Heart left ventricle (tissue), 13 donors: ENCODE measurements at regions not wholly inside any gene's neighbourhood (a gene's known extent, or its start where the extent isn't known, plus 50 kb on each side); places are given as distances from the start of the nearest gene placed in this dataset.

Experiments
- CTCF ChIP-seq, 12 donors: fragments of 200-600 bp; sonication (generic) in 4 of 12; IDR thresholded peaks; one replicate each; pipeline versions ENCODE4 v1.5.0 to v1.8.0; 2018 to 2022; ENCODE audit warnings: antibody characterized with exemption in 12 of 12, mild to moderate bottlenecking in 5 of 12
- POLR2A ChIP-seq, 2 donors: fragments of 450-650 bp; IDR thresholded peaks; one replicate each; pipeline ENCODE4 v1.6.1; 2017; ENCODE audit warnings: antibody characterized with exemption in 2 of 2, mild to moderate bottlenecking in 2 of 2, moderate library complexity in 2 of 2
- donor health status: ischemic (EF 13 %, LVEDD 7.1; RV severe dilation, severe dysfunction).
- donor health status: DM: no; HTN: yes; CAD: no.
- donor health status: DM: no; HTN: no; CAD: no.
- donor health status: ischemic (EF 25% LVEDD 6.9; RV normal size, moderate dysfunction).
- donor health status: ischemic (EF 25% LVEDD 5.7; RV mildly dilated, moderate dysfunction).
- donor health status: ischemic (EF 35%, LVEDD 5.7; RV mildly dilated, moderate dysfunction).
- donor health status: nonischemic (EF 11% LVEDD 7.7; RV severe dilation, severe dysfunction).
- donor health status: DM: yes; HTN: yes; CAD: no.
- donor health status: PGD.
- donor health status: ischemic (EF 29% LVEDD 5.4; RV normal size, mild dysfunction).
- donor health status: nonischemic (EF 23%, LVEDD 6.1; RV moderate dilation, normal function).

GRCh38 chr18:67428805-67429204 is 87.7 kb downstream of the DSEL start:
- TF ChIP-seq CTCF (IDR thresholded peaks at IDR 0.05) (no peak), POLR2A (IDR thresholded peaks at IDR 0.05) (no peak)
